Esophagus muscularis mucosa (tissue), 4 donors: ENCODE measurements at regions not wholly inside any gene's neighbourhood (a gene's known extent, or its start where the extent isn't known, plus 50 kb on each side); places are given as distances from the start of the nearest gene placed in this dataset.

Experiments used
- CTCF ChIP-seq, 3 experiments: fragments of 200-600 bp in 2 of 3; fragments of 450-650 bp in 1 of 3; sonication (generic) in 2 of 3; IDR thresholded peaks; one replicate each; pipeline ENCODE4 v1.5.1; 2017 to 2019; ENCODE audit warnings: antibody characterized with exemption in 3 of 3, mild to moderate bottlenecking in 2 of 3, moderate library complexity in 1 of 3
- EP300 ChIP-seq: sonication (generic); formaldehyde crosslinking; IDR thresholded peaks from one replicate; pipeline ENCODE4 v1.6.1; 2017; ENCODE audit warnings: antibody characterized with exemption
- POLR2A ChIP-seq: fragments of 450-650 bp; IDR thresholded peaks from one replicate; pipeline ENCODE4 v1.6.1; 2017; ENCODE audit warnings: antibody characterized with exemption, moderate library complexity, mild to moderate bottlenecking, low read depth
- POLR2AphosphoS5 ChIP-seq, 2 donors: sonication (generic); formaldehyde crosslinking; IDR thresholded peaks; one replicate each; pipeline ENCODE4 v1.6.1; 2017; ENCODE audit warnings: antibody characterized with exemption in 2 of 2

DNA sequence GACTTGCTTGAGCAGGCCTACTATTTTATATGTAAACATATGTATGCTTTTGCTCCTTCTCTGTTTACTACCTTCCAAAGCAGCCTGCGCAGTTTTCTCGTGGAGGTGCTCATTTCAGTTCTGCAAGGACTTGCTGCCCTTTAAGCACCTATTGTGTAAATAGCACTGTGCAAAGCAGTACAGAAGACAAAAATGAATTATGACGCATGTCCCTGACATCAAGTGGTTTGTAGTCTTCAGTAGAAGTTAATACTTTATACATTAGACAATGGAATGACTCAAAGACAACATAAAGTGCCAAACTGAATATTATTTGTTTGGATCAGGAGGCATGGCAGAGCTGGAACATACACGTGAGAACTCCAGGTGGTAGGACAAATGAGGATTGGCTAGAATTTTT, 611.7 kb downstream of the LMO4 start:
- TF ChIP-seq CTCF (IDR thresholded peaks at IDR 0.05) (no peak), POLR2A (no peak), EP300 (no peak), POLR2AphosphoS5 (IDR thresholded peaks at IDR 0.05) (no peak)
